ENCODE measurements at regions not wholly inside any gene's neighbourhood (a gene's known extent, or its start where the extent isn't known, plus 50 kb on each side); places are given as distances from the start of the nearest gene placed in this dataset.

GRCh38 chr13:47067306-47067705 lies 170.5 kb upstream of the HTR2A start:
- POLR2A ChIA-PET (ENCODE audit: unreplicated experiment): no interaction called here
- no peaks in the 10 kb centered on the region for H3K9me3 ChIP-seq (ENCODE audit: insufficient read depth, low read depth)
- no peaks in the 10 kb centered on the region; the same call in 1 of the 2 replicates for H4K20me1 ChIP-seq (ENCODE audit: insufficient read depth)
- no peaks in the 10 kb centered on the region for H3K4me1 ChIP-seq (replicated peaks; ENCODE audit: insufficient read depth)
- H3K4me2 ChIP-seq: no peak overlapping the region
- H3F3A ChIP-seq (ENCODE audit: insufficient read depth, low read depth): no peaks in the 10 kb centered on the region
- BruUV-seq (replicated peaks): no TSS peak
- H3K9me2 ChIP-seq (ENCODE audit: insufficient read depth): no peaks in the 10 kb centered on the region
- no peak overlapping the region for H3K27ac ChIP-seq
- H2AFZ ChIP-seq: no peak overlapping the region
- no peak overlapping the region for H3K4me3 ChIP-seq
- H3K36me3 ChIP-seq (ENCODE audit: low read depth): no peaks in the 10 kb centered on the region
- no peak for TF ChIP-seq CTCF (conservative IDR thresholded peaks at IDR 0.05)
- no peak for TF ChIP-seq EZH2 (IDR thresholded peaks at IDR 0.05; ENCODE audit: low read depth)
- DNase-seq: no peak
- H3K79me2 ChIP-seq (ENCODE audit: low read depth): no peaks in the 10 kb centered on the region
- intact Hi-C loops (cut with micrococcal nuclease; ENCODE audit: unreplicated experiment): no loop called here
- CTCF ChIA-PET: no interaction called here
- H3K27me3 ChIP-seq (ENCODE audit: insufficient read depth, low read depth): no peaks in the 10 kb centered on the region

GRCh38 chr13:47066226-47066625 lies 169.4 kb upstream of the HTR2A start:
- no peak for TF ChIP-seq EZH2 (IDR thresholded peaks at IDR 0.05; ENCODE audit: low read depth)
- no peak for TF ChIP-seq CTCF (conservative IDR thresholded peaks at IDR 0.05)
- Histone ChIP-seq H3K27me3 (ENCODE audit: insufficient read depth, low read depth) (no peaks in the 10 kb centered on the region), H3K4me1 (replicated peaks; ENCODE audit: insufficient read depth) (no peaks in the 10 kb centered on the region), H3K4me2 (no peak overlapping the region), H3K36me3 (ENCODE audit: low read depth) (no peaks in the 10 kb centered on the region), H3F3A (ENCODE audit: insufficient read depth, low read depth) (no peaks in the 10 kb centered on the region), H2AFZ (no peak overlapping the region), H3K27ac (no peak overlapping the region), H3K79me2 (ENCODE audit: low read depth) (no peaks in the 10 kb centered on the region), H3K9me2 (ENCODE audit: insufficient read depth) (no peaks in the 10 kb centered on the region), H4K20me1 (ENCODE audit: insufficient read depth) (no peaks in the 10 kb centered on the region; the same call in 1 of the 2 replicates), H3K4me3 (no peak overlapping the region), H3K9me3 (ENCODE audit: insufficient read depth, low read depth) (no peaks in the 10 kb centered on the region)
- CTCF ChIA-PET: no interaction called here
- POLR2A ChIA-PET (ENCODE audit: unreplicated experiment): no interaction called here
- intact Hi-C loops (cut with micrococcal nuclease; ENCODE audit: unreplicated experiment): no loop called here
- no peak for DNase-seq
- BruUV-seq (replicated peaks): no TSS peak

- CTCF ChIA-PET: no interaction called here
- intact Hi-C loops (cut with micrococcal nuclease; ENCODE audit: unreplicated experiment): no loop called here
- no TSS peak for BruUV-seq (replicated peaks)
- Histone ChIP-seq H4K20me1 (ENCODE audit: insufficient read depth) (no peaks in the 10 kb centered on the region; the same call in 1 of the 2 replicates), H3K9me2 (ENCODE audit: insufficient read depth) (no peaks in the 10 kb centered on the region), H3K4me2 (no peak overlapping the region), H3K27me3 (ENCODE audit: insufficient read depth, low read depth) (no peaks in the 10 kb centered on the region), H3K4me1 (replicated peaks; ENCODE audit: insufficient read depth) (no peaks in the 10 kb centered on the region), H2AFZ (no peak overlapping the region), H3K27ac (no peak overlapping the region), H3K4me3 (no peak overlapping the region), H3F3A (ENCODE audit: insufficient read depth, low read depth) (no peaks in the 10 kb centered on the region), H3K79me2 (ENCODE audit: low read depth) (no peaks in the 10 kb centered on the region), H3K9me3 (ENCODE audit: insufficient read depth, low read depth) (peaks cover 8% of the 10 kb centered on the region), H3K36me3 (ENCODE audit: low read depth) (no peaks in the 10 kb centered on the region)
- TF ChIP-seq EZH2 (IDR thresholded peaks at IDR 0.05; ENCODE audit: low read depth): no peak
- TF ChIP-seq CTCF (conservative IDR thresholded peaks at IDR 0.05): no peak
- POLR2A ChIA-PET (ENCODE audit: unreplicated experiment): no interaction called here
- DNase-seq: no peak
Measured at GRCh38 chr13:47064381-47064780, 167.5 kb upstream of the HTR2A start.

All from PC-9 (cell line).